SU-DHL-6 (cell line): ENCODE measurements at regions not wholly inside any gene's neighbourhood (a gene's known extent, or its start where the extent isn't known, plus 50 kb on each side); places are given as distances from the start of the nearest gene placed in this dataset.

Experiments
- H2AFZ ChIP-seq: fragments of 200-600 bp; sonication (generic); 2 replicates; pipeline ENCODE4 v1.6.1; 2014; ENCODE audit warnings: low read depth, mild to moderate bottlenecking, moderate library complexity, mixed read lengths, antibody characterized with exemption, low read length; ENCODE audit not compliant: severe bottlenecking
- H3F3A ChIP-seq: fragments of 200-600 bp; shearing (Covaris generic); 2 replicates; pipeline ENCODE4 v1.6.0; 2016; ENCODE audit warnings: antibody characterized with exemption, mild to moderate bottlenecking; ENCODE audit not compliant: insufficient read depth
- H3K27ac ChIP-seq: fragments of 200-600 bp; sonication (generic); 2 replicates; pipeline ENCODE4 v1.5.1; 2016; ENCODE audit warnings: low read depth, mild to moderate bottlenecking, low read length, moderate library complexity, mixed read lengths
- H3K27me3 ChIP-seq: fragments of 200-600 bp; sonication (generic), shearing (Covaris generic); 2 replicates; pipeline ENCODE4 v1.6.0; 2014; ENCODE audit warnings: mild to moderate bottlenecking, low read length
- H3K36me3 ChIP-seq: fragments of 200-600 bp; sonication (generic); 2 replicates; pipeline ENCODE4 v1.6.1; 2014; ENCODE audit warnings: mild to moderate bottlenecking, low read length, mixed read lengths
- H3K4me2 ChIP-seq: fragments of 300-600, 200-600 bp; shearing (Covaris generic), sonication (generic); 2 replicates; pipeline ENCODE4 v1.6.0; 2014; ENCODE audit warnings: low read length, low read depth, mild to moderate bottlenecking; ENCODE audit not compliant: poor library complexity, severe bottlenecking
- H3K4me3 ChIP-seq: fragments of 200-600 bp; sonication (generic); 2 replicates; pipeline ENCODE4 v1.5.1; 2014; ENCODE audit warnings: antibody characterized with exemption, low read length, mild to moderate bottlenecking, mixed read lengths; ENCODE audit not compliant: insufficient read depth, poor library complexity, severe bottlenecking
- H3K79me2 ChIP-seq: fragments of 200-600 bp; sonication (generic); 2 replicates; pipeline ENCODE4 v1.6.1; 2014; ENCODE audit warnings: mild to moderate bottlenecking, low read length, moderate library complexity; ENCODE audit not compliant: insufficient read depth
- H3K9ac ChIP-seq: fragments of 200-600 bp; sonication (generic); 2 replicates; pipeline ENCODE4 v1.7.0; 2014; ENCODE audit warnings: mild to moderate bottlenecking, low read length
- H3K9me2 ChIP-seq: fragments of 200-600 bp; sonication (generic); replicated peaks from 2 replicates; pipeline ENCODE4 v1.6.1; 2014; ENCODE audit warnings: low read length; ENCODE audit not compliant: insufficient read depth
- H3K9me3 ChIP-seq: fragments of 200-600 bp; sonication (generic); 2 replicates; pipeline ENCODE4 v1.6.1; 2014; ENCODE audit warnings: low read length, mixed read lengths; ENCODE audit not compliant: insufficient read depth
- H4K20me1 ChIP-seq: fragments of 200-600 bp; sonication (generic); 2 replicates; pipeline ENCODE4 v1.6.1; 2014; ENCODE audit warnings: low read depth, mild to moderate bottlenecking, antibody characterized with exemption, low read length, moderate library complexity, mixed read lengths
- CTCF ChIP-seq: fragments of 200-600 bp; sonication (generic); IDR thresholded peaks from one replicate; pipeline ENCODE4 v1.5.1; 2017; ENCODE audit warnings: antibody characterized with exemption, mild to moderate bottlenecking, low read length, moderate library complexity; ENCODE audit not compliant: insufficient read depth, poor library complexity, severe bottlenecking
- EZH2phosphoT487 ChIP-seq: fragments of 200-600 bp; sonication (generic), shearing (Covaris generic); conservative IDR thresholded peaks from 2 replicates; pipeline ENCODE4 v1.6.1; 2018; ENCODE audit warnings: mild to moderate bottlenecking, antibody characterized with exemption, low read length, moderate library complexity, mixed read lengths

- H3F3A ChIP-seq: no peaks in the 10 kb centered on the region
- no peaks in the 10 kb centered on the region for H3K9me2 ChIP-seq
- H4K20me1 ChIP-seq: no peaks in the 10 kb centered on the region
- H3K27me3 ChIP-seq: no peaks in the 10 kb centered on the region
- H2AFZ ChIP-seq: no peak overlapping the region
- no peak overlapping the region for H3K27ac ChIP-seq
- H3K36me3 ChIP-seq: no peaks in the 10 kb centered on the region
- no peak for TF ChIP-seq CTCF
- TF ChIP-seq EZH2phosphoT487: no peak
- H3K4me2 ChIP-seq: no peak overlapping the region
- no peaks in the 10 kb centered on the region for H3K9me3 ChIP-seq
- H3K4me3 ChIP-seq: no peak overlapping the region
- H3K9ac ChIP-seq: no peak overlapping the region
- no peaks in the 10 kb centered on the region for H3K79me2 ChIP-seq
Observed at GRCh38 chr15:79702621-79703020, 194.2 kb downstream of the MTHFS start.

- Histone ChIP-seq H3K9ac (no peak overlapping the region), H3K9me2 (no peaks in the 10 kb centered on the region), H3F3A (no peaks in the 10 kb centered on the region), H3K27me3 (no peaks in the 10 kb centered on the region), H3K27ac (no peak overlapping the region), H3K4me3 (no peak overlapping the region), H3K36me3 (no peaks in the 10 kb centered on the region), H4K20me1 (no peaks in the 10 kb centered on the region), H3K79me2 (no peaks in the 10 kb centered on the region), H3K9me3 (no peaks in the 10 kb centered on the region), H3K4me2 (no peak overlapping the region), H2AFZ (no peak overlapping the region)
- TF ChIP-seq EZH2phosphoT487 (no peak), CTCF (no peak)
Observed at GRCh38 chr15:79721256-79721655, 175.6 kb downstream of the MTHFS start.

GRCh38 chr15:79724312-79724711 lies 172.5 kb downstream of the MTHFS start:
- Histone ChIP-seq H3K27ac (no peak overlapping the region), H3K9me3 (no peaks in the 10 kb centered on the region)

More at GRCh38 chr15:79724312-79724711, 172.5 kb downstream of the MTHFS start:
- Histone ChIP-seq H3K9me2 (no peaks in the 10 kb centered on the region), H3K36me3 (no peaks in the 10 kb centered on the region), H4K20me1 (no peaks in the 10 kb centered on the region), H3F3A (no peaks in the 10 kb centered on the region), H3K4me2 (no peak overlapping the region), H3K4me3 (no peak overlapping the region), H2AFZ (no peak overlapping the region), H3K79me2 (no peaks in the 10 kb centered on the region), H3K9ac (no peak overlapping the region), H3K27me3 (no peaks in the 10 kb centered on the region)
- TF ChIP-seq CTCF: no peak
- TF ChIP-seq EZH2phosphoT487: no peak
